ENCODE measurements at regions not wholly inside any gene's neighbourhood (a gene's known extent, or its start where the extent isn't known, plus 50 kb on each side); places are given as distances from the start of the nearest gene placed in this dataset.
"Not testable (repeated sequence)": the region's sequence is repeated elsewhere in the genome, so short reads cannot be mapped to it uniquely, and the experiment has no call there.

- not testable (repeated sequence) for TF ChIP-seq POLR2A, CTCF (IDR thresholded peaks at IDR 0.05)
These were observed 459.6 kb downstream of the CDH11 start for GRCh38 chr16:64662312-64662711.
